Mucosa of descending colon (tissue), 3 donors: ENCODE measurements at regions not wholly inside any gene's neighbourhood (a gene's known extent, or its start where the extent isn't known, plus 50 kb on each side); places are given as distances from the start of the nearest gene placed in this dataset.
A peak's percentile ranks its signal among the peaks of the same experiment; 100 is the strongest.
"Not testable (repeated sequence)": the region's sequence is repeated elsewhere in the genome, so short reads cannot be mapped to it uniquely, and the experiment has no call there.

Experiments used
- ATAC-seq: fragments of 200-7000 bp; cut with Tn5 transposase; one replicate; pipeline ENCODE4 v1.9.1; 2020; ENCODE audit warnings: mild to moderate bottlenecking, moderate library complexity
- DNase-seq, 3 donors: peaks; one replicate each; pipeline ENCODE4 v3.0.0-alpha.2; 2020
- H3K36me3 ChIP-seq: fragments of 200-600 bp; one replicate; pipeline ENCODE4 v1.8.0; 2021; ENCODE audit warnings: low read depth, mild to moderate bottlenecking
- H3K4me1 ChIP-seq: fragments of 200-600 bp; one replicate; pipeline ENCODE4 v1.8.0; 2021; ENCODE audit warnings: low read depth, mild to moderate bottlenecking
- H3K4me3 ChIP-seq: fragments of 200-600 bp; one replicate; pipeline ENCODE4 v1.8.0; 2021; ENCODE audit warnings: mild to moderate bottlenecking
- H3K9me3 ChIP-seq: fragments of 200-600 bp; one replicate; pipeline ENCODE4 v1.8.0; 2021; ENCODE audit warnings: mild to moderate bottlenecking
- intact Hi-C, 2 donors: fragments of 100-400 bp; cut with DNase I in 1 of 2; cut with micrococcal nuclease in 1 of 2; formaldehyde crosslinking; loops; one replicate each; pipeline versions ENCODE4 v1.11.0 to v1.11.1; 2022; cut with DNase I, micrococcal nuclease
- donor health status: DM: no; HTN: no; CAD: no; lungs with moderate emphysema.
- donor health status: DM: no; HTN: no; CAD: no.
- donor health status: DM: no; HTN: yes; CAD: no.

DNA sequence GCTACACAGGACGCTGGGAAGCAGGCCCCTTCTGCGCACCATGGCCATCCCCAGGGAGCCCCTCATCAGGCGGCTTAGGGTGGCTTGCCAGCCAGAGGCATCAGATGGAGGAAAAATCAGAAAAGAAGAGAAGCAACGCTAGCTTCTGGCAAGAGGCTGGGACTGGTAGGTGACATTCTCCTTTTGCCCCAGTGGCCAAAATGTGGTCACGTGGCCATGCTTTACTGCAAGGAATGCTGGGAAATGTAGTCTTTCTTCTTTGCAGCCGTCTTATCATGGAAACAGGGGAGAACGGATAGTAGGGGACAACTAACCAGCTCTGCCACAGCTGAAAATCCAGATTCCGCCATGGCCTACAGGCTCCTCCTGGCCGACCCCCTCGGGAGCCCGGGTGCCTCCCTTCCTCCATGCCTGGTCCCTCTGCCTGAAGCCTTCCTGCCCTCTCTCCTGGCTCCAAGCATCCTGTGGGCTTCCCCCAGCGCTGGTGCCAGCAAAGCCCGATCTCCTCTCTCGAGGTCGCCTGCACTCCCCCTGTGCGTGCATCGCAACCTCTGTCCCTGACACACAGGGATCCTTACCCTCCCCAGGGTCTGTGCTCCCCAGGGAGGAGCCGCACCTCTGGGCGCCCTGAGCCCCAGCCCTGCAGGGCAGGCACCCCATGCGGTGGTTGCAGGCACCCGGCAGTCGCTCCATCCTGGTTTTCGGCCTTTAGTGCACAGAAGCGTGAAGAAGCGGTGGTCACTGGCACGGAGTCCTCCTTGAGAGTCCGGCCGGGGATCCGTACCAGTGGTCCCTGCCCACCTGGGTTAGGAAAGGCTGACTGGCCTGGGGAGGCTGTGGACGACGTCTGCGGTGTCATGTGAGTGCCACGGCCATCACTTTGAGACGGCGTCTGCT, 307.7 kb downstream of the TP53TG3F start:
- intact Hi-C loops, ATAC-seq, H3K4me3 ChIP-seq, H3K36me3 ChIP-seq, DNase-seq, H3K4me1 ChIP-seq, H3K9me3 ChIP-seq: not testable (repeated sequence)

DNA sequence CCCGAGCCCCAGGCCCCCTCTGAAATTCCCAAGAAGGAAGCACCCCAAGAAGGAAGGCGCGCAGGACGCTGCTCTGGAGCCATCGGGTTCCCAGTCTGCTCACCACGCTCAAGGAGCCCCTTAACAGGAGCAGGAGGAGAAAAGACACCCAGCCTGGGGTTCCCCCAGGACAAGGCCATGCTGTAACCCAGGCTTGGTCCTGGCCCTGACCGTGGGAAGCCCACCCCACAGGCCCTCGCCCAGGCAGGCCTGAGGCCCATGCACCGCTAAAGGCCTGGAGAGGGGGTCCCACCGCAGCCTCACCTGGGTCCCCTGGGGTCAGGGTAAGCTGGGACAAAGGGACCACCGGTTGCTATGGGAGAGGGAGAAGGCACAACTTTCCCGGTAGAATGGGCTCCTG, 309.3 kb downstream of the TP53TG3F start:
- DNase-seq, ATAC-seq, H3K4me3 ChIP-seq, H3K4me1 ChIP-seq, H3K9me3 ChIP-seq, intact Hi-C loops, H3K36me3 ChIP-seq: not testable (repeated sequence)

- H3K9me3 ChIP-seq, H3K4me1 ChIP-seq, DNase-seq, H3K4me3 ChIP-seq, ATAC-seq, H3K36me3 ChIP-seq, intact Hi-C loops: not testable (repeated sequence)
Observed at GRCh38 chr16:33769180-33769846, 309.9 kb downstream of the TP53TG3F start.

GRCh38 chr16:33770478-33770877, 311.1 kb downstream of the TP53TG3F start:
- DNase-seq, intact Hi-C loops, ATAC-seq: not testable (repeated sequence)

DNA sequence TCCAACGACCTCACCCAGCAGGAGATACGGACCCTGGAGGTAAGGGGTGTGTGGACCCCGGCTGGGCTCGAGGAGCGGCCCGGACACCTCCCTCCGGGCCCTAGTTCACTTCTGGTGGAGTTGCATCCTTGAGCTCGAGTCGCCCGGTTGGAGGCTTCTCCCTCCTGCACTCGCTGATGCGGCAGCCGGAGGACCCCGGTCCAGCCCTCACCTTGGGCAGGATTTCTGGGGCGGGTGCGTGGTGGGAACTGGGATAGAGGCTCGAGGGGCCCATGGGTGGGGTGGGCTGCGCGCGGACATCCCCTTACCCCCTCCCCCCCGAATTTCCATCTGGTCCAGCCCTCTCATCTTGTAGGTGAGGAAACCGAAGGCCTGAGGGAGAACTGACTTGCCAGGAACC, 311.8 kb downstream of the TP53TG3F start:
- H3K4me3 ChIP-seq, H3K4me1 ChIP-seq, H3K36me3 ChIP-seq, H3K9me3 ChIP-seq, ATAC-seq, intact Hi-C loops: not testable (repeated sequence)
- DNase-seq, result peak in 1 of 3 donors; percentile 35

More at GRCh38 chr16:33770478-33770877, 311.1 kb downstream of the TP53TG3F start:
- not testable (repeated sequence) for H3K9me3 ChIP-seq, H3K4me1 ChIP-seq, H3K4me3 ChIP-seq, H3K36me3 ChIP-seq

GRCh38 chr16:33773966-33774365, 314.6 kb downstream of the TP53TG3F start:
- H3K4me1 ChIP-seq, H3K4me3 ChIP-seq, H3K9me3 ChIP-seq, ATAC-seq, H3K36me3 ChIP-seq, DNase-seq, intact Hi-C loops: not testable (repeated sequence)

DNA sequence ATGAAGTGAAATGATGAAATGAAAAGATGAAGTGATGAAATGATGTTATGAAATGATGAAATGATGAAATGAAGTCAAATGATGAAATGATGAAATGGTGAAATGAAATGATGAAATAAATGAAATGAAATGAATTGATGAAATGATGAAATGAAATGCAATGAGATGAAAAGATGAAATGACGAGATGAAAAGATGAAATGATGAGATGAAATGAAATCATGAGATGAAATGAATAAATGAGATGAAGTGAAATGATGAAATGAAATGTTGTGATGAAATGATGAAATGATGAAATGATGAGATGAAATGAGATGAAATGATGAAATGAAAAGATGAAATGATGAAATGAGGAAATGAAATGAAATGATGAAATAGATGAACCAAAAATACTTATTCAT, 315.3 kb downstream of the TP53TG3F start:
- H3K36me3 ChIP-seq, H3K4me3 ChIP-seq, H3K9me3 ChIP-seq, ATAC-seq, DNase-seq, H3K4me1 ChIP-seq, intact Hi-C loops: not testable (repeated sequence)

DNA sequence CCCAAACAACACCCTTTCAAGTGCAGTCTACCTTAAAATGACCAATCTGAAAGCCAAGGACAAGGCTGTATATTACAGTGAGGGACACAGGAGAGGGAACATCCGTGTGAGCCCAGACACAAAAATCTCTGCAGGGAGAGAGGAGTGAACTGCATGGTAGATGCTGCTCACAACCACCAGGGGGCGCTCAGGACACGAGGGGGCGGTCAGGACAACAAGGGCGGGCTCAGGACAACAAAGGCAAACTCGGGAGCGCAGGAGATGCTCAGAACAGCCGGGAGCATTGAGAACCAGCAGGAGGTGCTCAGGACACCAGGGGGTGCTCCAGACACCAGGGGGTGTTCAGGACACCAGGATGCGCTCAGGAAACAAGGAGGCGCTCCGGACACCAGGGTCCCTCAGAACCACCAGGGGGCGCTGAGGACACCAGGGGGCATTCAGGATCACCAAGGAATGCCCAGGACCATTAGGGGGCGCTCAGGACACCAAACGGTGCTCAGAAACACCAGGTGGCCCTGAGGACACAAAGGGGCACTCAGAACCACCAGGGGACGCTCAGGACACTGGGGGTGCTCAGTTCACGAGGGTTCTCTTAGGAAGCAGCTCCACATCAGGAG, 357.0 kb downstream of the TP53TG3F start:
- H3K4me3 ChIP-seq, H3K9me3 ChIP-seq, intact Hi-C loops, DNase-seq, ATAC-seq, H3K4me1 ChIP-seq, H3K36me3 ChIP-seq: not testable (repeated sequence)

GRCh38 chr16:33824736-33825135, 365.3 kb downstream of the TP53TG3F start:
- H3K4me1 ChIP-seq, H3K9me3 ChIP-seq, DNase-seq, H3K36me3 ChIP-seq, ATAC-seq, intact Hi-C loops, H3K4me3 ChIP-seq: not testable (repeated sequence)

GRCh38 chr16:33827522-33827921, 368.1 kb downstream of the TP53TG3F start:
- H3K4me1 ChIP-seq, intact Hi-C loops, ATAC-seq, H3K9me3 ChIP-seq, H3K36me3 ChIP-seq, DNase-seq, H3K4me3 ChIP-seq: not testable (repeated sequence)

DNA sequence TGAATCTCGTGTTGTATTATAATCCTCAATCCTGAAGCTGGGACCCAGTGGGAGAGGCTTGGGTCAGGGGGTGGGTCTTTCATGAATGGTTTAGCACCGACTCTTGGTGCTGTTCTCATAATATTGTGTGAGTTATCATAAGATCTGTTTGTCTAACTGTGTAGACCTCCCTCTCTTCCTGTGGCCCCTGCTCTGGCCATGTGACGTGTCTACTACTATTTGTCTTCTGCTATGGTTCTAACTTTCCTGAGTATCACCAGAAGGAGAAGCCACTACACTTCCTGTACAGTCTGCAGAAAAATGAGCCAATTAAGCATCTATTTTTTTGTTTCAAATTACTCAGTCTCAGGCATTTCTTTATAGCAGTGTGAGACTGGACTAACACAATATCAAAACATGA, 379.7 kb downstream of the TP53TG3F start:
- H3K4me1 ChIP-seq, DNase-seq, intact Hi-C loops, H3K4me3 ChIP-seq, H3K9me3 ChIP-seq, ATAC-seq, H3K36me3 ChIP-seq: not testable (repeated sequence)

DNA sequence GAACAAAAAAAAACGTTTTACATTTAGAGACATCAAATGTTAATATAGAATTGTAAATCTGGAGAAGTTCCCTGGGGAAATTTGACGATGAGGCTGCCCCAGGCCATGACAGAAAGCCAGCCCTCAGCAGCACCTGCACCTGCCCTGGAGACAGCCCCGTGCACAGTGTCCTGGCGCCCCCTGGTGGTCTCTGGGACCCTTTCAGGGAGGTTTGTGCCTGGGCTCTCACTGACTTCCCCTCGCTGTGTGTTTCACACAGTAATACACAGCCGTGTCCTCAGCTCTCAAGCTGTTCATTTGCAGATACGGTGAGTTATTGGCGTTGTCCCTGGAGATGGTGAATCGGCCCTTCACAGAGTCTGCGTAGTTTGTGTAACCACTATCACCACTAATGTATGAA, 385.1 kb downstream of the TP53TG3F start:
- H3K4me1 ChIP-seq, H3K4me3 ChIP-seq, intact Hi-C loops, H3K36me3 ChIP-seq, H3K9me3 ChIP-seq, ATAC-seq: not testable (repeated sequence)
- DNase-seq, result peak in 2 of 3 donors; percentile 24 to 28
